ENCODE measurements at regions not wholly inside any gene's neighbourhood (a gene's known extent, or its start where the extent isn't known, plus 50 kb on each side); places are given as distances from the start of the nearest gene placed in this dataset.

GRCh38 chr2:103960951-103961350 lies 893.0 kb upstream of the POU3F3 start:
- no peak overlapping the region for H3K4me3 Mint-ChIP-seq (ENCODE audit: unreplicated experiment)
- no peak for DNase-seq
- TF ChIP-seq, protein P1, sequence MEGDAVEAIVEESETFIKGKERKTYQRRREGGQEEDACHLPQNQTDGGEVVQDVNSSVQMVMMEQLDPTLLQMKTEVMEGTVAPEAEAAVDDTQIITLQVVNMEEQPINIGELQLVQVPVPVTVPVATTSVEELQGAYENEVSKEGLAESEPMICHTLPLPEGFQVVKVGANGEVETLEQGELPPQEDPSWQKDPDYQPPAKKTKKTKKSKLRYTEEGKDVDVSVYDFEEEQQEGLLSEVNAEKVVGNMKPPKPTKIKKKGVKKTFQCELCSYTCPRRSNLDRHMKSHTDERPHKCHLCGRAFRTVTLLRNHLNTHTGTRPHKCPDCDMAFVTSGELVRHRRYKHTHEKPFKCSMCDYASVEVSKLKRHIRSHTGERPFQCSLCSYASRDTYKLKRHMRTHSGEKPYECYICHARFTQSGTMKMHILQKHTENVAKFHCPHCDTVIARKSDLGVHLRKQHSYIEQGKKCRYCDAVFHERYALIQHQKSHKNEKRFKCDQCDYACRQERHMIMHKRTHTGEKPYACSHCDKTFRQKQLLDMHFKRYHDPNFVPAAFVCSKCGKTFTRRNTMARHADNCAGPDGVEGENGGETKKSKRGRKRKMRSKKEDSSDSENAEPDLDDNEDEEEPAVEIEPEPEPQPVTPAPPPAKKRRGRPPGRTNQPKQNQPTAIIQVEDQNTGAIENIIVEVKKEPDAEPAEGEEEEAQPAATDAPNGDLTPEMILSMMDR (IDR thresholded peaks at IDR 0.05; ENCODE audit: partially characterized antibody, unreplicated experiment): no peak
- H3K36me3 Mint-ChIP-seq (ENCODE audit: unreplicated experiment): no peaks in the 10 kb centered on the region
- H3K9me3 Mint-ChIP-seq (ENCODE audit: unreplicated experiment): no peaks in the 10 kb centered on the region
- no peaks in the 10 kb centered on the region for H3K27me3 Mint-ChIP-seq (ENCODE audit: unreplicated experiment)
- no peak overlapping the region for H3K27ac Mint-ChIP-seq (ENCODE audit: unreplicated experiment)
- H3K4me1 Mint-ChIP-seq (ENCODE audit: low read depth, unreplicated experiment): peaks cover 5% of the 10 kb centered on the region

GRCh38 chr2:103961862-103962261 lies 892.1 kb upstream of the POU3F3 start:
- Mint-ChIP-seq H3K27ac (ENCODE audit: unreplicated experiment) (no peak overlapping the region), H3K4me1 (ENCODE audit: low read depth, unreplicated experiment) (peaks cover 5% of the 10 kb centered on the region), H3K9me3 (ENCODE audit: unreplicated experiment) (no peaks in the 10 kb centered on the region), H3K36me3 (ENCODE audit: unreplicated experiment) (no peaks in the 10 kb centered on the region), H3K27me3 (ENCODE audit: unreplicated experiment) (no peaks in the 10 kb centered on the region), H3K4me3 (ENCODE audit: unreplicated experiment) (no peak overlapping the region)
- TF ChIP-seq, protein P1 (IDR thresholded peaks at IDR 0.05; ENCODE audit: partially characterized antibody, unreplicated experiment): no peak
- DNase-seq: no peak

GRCh38 chr2:103962670-103963069 lies 891.2 kb upstream of the POU3F3 start:
- H3K36me3 Mint-ChIP-seq (ENCODE audit: unreplicated experiment): no peaks in the 10 kb centered on the region
- H3K9me3 Mint-ChIP-seq (ENCODE audit: unreplicated experiment): no peaks in the 10 kb centered on the region
- DNase-seq: no peak
- H3K27me3 Mint-ChIP-seq (ENCODE audit: unreplicated experiment): no peaks in the 10 kb centered on the region
- H3K27ac Mint-ChIP-seq (ENCODE audit: unreplicated experiment): no peak overlapping the region
- no peak overlapping the region for H3K4me3 Mint-ChIP-seq (ENCODE audit: unreplicated experiment)
- H3K4me1 Mint-ChIP-seq (ENCODE audit: low read depth, unreplicated experiment): peaks cover 5% of the 10 kb centered on the region
- TF ChIP-seq, protein P1 (IDR thresholded peaks at IDR 0.05; ENCODE audit: partially characterized antibody, unreplicated experiment): no peak

DNA sequence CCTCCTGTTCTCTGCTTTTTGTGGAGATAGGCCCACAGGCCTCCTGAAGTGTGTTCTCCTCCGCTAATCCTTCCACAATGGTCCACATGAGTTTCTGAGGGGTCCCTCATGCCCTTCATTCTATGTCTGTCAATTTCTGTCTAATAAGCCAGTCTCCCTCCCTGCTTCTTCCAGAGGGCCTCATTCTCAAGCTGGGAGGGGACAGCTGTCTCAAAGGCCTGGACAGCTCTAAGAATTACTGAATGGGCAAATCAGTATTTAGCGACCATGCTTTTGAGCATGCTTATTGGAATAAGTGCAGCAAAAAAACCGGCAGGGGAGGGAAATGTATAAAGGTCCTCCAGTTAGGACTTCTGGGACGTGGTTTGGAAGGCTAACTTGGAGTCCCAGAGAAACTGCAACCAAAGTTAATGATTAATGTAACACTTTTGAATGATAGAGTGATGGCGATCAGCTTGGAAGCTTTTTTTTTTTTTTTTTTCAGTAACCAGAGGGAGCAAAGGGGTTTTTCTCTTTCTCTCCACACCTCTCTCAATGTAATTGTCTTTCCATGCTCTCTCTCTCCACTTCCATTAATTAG lies 890.7 kb upstream of the POU3F3 start:
- H3K27ac Mint-ChIP-seq (ENCODE audit: unreplicated experiment): no peak overlapping the region
- no peaks in the 10 kb centered on the region for H3K9me3 Mint-ChIP-seq (ENCODE audit: unreplicated experiment)
- H3K4me3 Mint-ChIP-seq (ENCODE audit: unreplicated experiment): no peak overlapping the region
- H3K27me3 Mint-ChIP-seq (ENCODE audit: unreplicated experiment): no peaks in the 10 kb centered on the region
- TF ChIP-seq, protein P1 (IDR thresholded peaks at IDR 0.05; ENCODE audit: partially characterized antibody, unreplicated experiment): no peak
- no peaks in the 10 kb centered on the region for H3K36me3 Mint-ChIP-seq (ENCODE audit: unreplicated experiment)
- DNase-seq: no peak
- H3K4me1 Mint-ChIP-seq (ENCODE audit: low read depth, unreplicated experiment): peaks cover 5% of the 10 kb centered on the region

DNA sequence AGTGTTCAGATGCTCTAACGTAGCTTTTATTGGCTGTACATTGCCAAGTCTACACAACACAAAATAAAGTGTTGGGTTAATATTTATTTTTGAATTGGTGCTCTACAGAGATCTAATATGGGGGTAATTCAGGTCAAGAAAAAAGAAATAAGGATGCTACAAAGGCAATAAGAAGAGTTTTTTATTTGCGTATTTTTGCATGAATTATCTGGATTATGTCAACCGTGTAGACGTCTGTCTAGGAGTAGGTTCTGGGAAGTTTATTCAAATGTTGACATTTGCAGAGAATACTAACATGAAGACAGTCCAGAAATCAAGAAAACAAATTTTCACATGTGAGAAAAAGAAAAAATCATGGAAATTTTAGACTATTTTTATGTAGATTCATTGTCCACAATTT lies 876.7 kb upstream of the POU3F3 start:
- Mint-ChIP-seq H3K27me3 (ENCODE audit: unreplicated experiment) (no peaks in the 10 kb centered on the region), H3K27ac (ENCODE audit: unreplicated experiment) (no peak overlapping the region), H3K4me1 (ENCODE audit: low read depth, unreplicated experiment) (no peaks in the 10 kb centered on the region), H3K36me3 (ENCODE audit: unreplicated experiment) (no peaks in the 10 kb centered on the region), H3K9me3 (ENCODE audit: unreplicated experiment) (no peaks in the 10 kb centered on the region), H3K4me3 (ENCODE audit: unreplicated experiment) (no peak overlapping the region)
- TF ChIP-seq, protein P1 (IDR thresholded peaks at IDR 0.05; ENCODE audit: partially characterized antibody, unreplicated experiment): no peak
- DNase-seq: no peak

Measured in glutamatergic neuron (in vitro differentiated cells).